T-helper 2 cell (primary cell): ENCODE measurements at regions not wholly inside any gene's neighbourhood (a gene's known extent, or its start where the extent isn't known, plus 50 kb on each side); places are given as distances from the start of the nearest gene placed in this dataset.

Experiments
- DNase-seq, 5 experiments: peaks; one replicate each; pipeline versions ENCODE4 v3.0.0 to v3.0.0-alpha.2; 2012 to 2022

GRCh38 chr4:3683744-3684421, 82.3 kb upstream of the ADRA2C start:
- DNase-seq = no peak

- no peak for DNase-seq
Measured at GRCh38 chr4:3683077-3683743, 83.0 kb upstream of the ADRA2C start.

GRCh38 chr4:3682236-3683076, 83.7 kb upstream of the ADRA2C start:
- no peak for DNase-seq

- no peak for DNase-seq
Measured at GRCh38 chr4:3681191-3681590, 85.0 kb upstream of the ADRA2C start.

- DNase-seq = no peak
Measured at GRCh38 chr4:3680656-3681055, 85.5 kb upstream of the ADRA2C start.

- DNase-seq = no peak
Measured at GRCh38 chr4:3679851-3680311, 86.3 kb upstream of the ADRA2C start.

- no peak for DNase-seq
Measured at GRCh38 chr4:3679071-3679825, 86.9 kb upstream of the ADRA2C start.

GRCh38 chr4:3677748-3678070, 88.5 kb upstream of the ADRA2C start:
- no peak for DNase-seq

- no peak for DNase-seq
Measured at GRCh38 chr4:3676907-3677747, 89.1 kb upstream of the ADRA2C start.

- no peak for DNase-seq
Measured at GRCh38 chr4:3676196-3676595, 90.0 kb upstream of the ADRA2C start.

GRCh38 chr4:3675251-3676115, 90.7 kb upstream of the ADRA2C start:
- DNase-seq = no peak

- no peak for DNase-seq
Measured at GRCh38 chr4:3674479-3674851, 91.7 kb upstream of the ADRA2C start.

- DNase-seq = no peak
Measured at GRCh38 chr4:3673716-3674478, 92.3 kb upstream of the ADRA2C start.

- no peak for DNase-seq
Measured at GRCh38 chr4:3673176-3673575, 93.0 kb upstream of the ADRA2C start.

GRCh38 chr4:3672465-3672831, 93.7 kb upstream of the ADRA2C start:
- no peak for DNase-seq

- no peak for DNase-seq
Measured at GRCh38 chr4:3671571-3672464, 94.4 kb upstream of the ADRA2C start.

- DNase-seq = no peak
Measured at GRCh38 chr4:3670521-3671519, 95.4 kb upstream of the ADRA2C start.

- DNase-seq = no peak
Measured at GRCh38 chr4:3669553-3669949, 96.6 kb upstream of the ADRA2C start.
